Type B pancreatic cell (in vitro differentiated cells): ENCODE measurements at regions not wholly inside any gene's neighbourhood (a gene's known extent, or its start where the extent isn't known, plus 50 kb on each side); places are given as distances from the start of the nearest gene placed in this dataset.
A peak's percentile ranks its signal among the peaks of the same experiment; 100 is the strongest.

Source experiments
- DNase-seq: peaks from one replicate; pipeline ENCODE4 v3.0.0; 2021; ENCODE audit warnings: mixed read lengths; ENCODE audit not compliant: unreplicated experiment; ENCODE audit errors: extremely low spot score
- H3K27ac Mint-ChIP-seq: 2 replicates; pipeline ENCODE4 v1.8.0; 2021; ENCODE audit warnings: mild to moderate bottlenecking, mixed read lengths
- H3K27me3 Mint-ChIP-seq: 2 replicates; pipeline ENCODE4 v1.8.0; 2021; ENCODE audit warnings: mixed read lengths
- H3K36me3 Mint-ChIP-seq: 2 replicates; pipeline ENCODE4 v1.8.0; 2021; ENCODE audit warnings: mixed read lengths
- H3K4me1 Mint-ChIP-seq: one replicate; pipeline ENCODE4 v1.8.0; 2021; ENCODE audit warnings: mixed read lengths; ENCODE audit not compliant: unreplicated experiment
- H3K4me3 Mint-ChIP-seq: 2 replicates; pipeline ENCODE4 v1.8.0; 2021; ENCODE audit warnings: mild to moderate bottlenecking, mixed read lengths
- H3K9me3 Mint-ChIP-seq: 2 replicates; pipeline ENCODE4 v1.8.0; 2021; ENCODE audit warnings: mixed read lengths
- TF ChIP-seq, protein P1 (sequence below): fragments of 200-600 bp; sonication (generic); conservative IDR thresholded peaks from 2 replicates; pipeline ENCODE4 v1.5.0; 2021; ENCODE audit warnings: antibody characterized with exemption, mild to moderate bottlenecking

DNA sequence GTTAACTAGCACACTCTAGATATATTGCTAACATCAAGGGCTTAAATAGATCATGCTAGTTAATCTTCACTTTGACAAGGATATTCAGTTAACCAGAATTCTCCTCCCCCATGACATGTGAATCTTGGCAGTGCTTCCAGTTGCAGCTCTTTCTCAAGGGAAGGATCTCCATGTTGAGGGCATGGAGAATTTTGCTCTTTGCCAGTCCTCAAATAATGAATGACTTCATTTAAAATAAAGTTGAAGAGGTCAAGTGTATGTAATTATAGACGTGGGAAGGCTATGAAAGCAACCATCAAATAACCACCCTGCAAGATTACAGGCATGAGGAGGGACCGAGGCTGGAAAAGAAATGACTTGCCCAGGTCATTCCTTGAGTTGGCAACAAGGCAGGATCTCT, 87.3 kb upstream of the CPEB2 start:
- no peaks in the 10 kb centered on the region for H3K4me1 Mint-ChIP-seq
- TF ChIP-seq, protein P1, sequence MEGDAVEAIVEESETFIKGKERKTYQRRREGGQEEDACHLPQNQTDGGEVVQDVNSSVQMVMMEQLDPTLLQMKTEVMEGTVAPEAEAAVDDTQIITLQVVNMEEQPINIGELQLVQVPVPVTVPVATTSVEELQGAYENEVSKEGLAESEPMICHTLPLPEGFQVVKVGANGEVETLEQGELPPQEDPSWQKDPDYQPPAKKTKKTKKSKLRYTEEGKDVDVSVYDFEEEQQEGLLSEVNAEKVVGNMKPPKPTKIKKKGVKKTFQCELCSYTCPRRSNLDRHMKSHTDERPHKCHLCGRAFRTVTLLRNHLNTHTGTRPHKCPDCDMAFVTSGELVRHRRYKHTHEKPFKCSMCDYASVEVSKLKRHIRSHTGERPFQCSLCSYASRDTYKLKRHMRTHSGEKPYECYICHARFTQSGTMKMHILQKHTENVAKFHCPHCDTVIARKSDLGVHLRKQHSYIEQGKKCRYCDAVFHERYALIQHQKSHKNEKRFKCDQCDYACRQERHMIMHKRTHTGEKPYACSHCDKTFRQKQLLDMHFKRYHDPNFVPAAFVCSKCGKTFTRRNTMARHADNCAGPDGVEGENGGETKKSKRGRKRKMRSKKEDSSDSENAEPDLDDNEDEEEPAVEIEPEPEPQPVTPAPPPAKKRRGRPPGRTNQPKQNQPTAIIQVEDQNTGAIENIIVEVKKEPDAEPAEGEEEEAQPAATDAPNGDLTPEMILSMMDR, result no peak
- no peak for DNase-seq

GRCh38 chr4:14916554-14917297, 85.6 kb upstream of the CPEB2 start:
- Mint-ChIP-seq H3K27ac (peak overlapping the region; percentile 78), H3K27me3 (no peaks in the 10 kb centered on the region), H3K36me3 (no peaks in the 10 kb centered on the region), H3K9me3 (peaks cover 6% of the 10 kb centered on the region), H3K4me3 (no peak overlapping the region), H3K4me1 (no peaks in the 10 kb centered on the region)
- no peak for DNase-seq
- TF ChIP-seq, protein P1, result no peak

More for the DNA sequence above, 87.3 kb upstream of the CPEB2 start:
- Mint-ChIP-seq H3K27ac (no peak overlapping the region), H3K9me3 (peaks cover 5% of the 10 kb centered on the region), H3K36me3 (no peaks in the 10 kb centered on the region), H3K27me3 (no peaks in the 10 kb centered on the region), H3K4me3 (no peak overlapping the region)

GRCh38 chr4:14917298-14917633, 85.0 kb upstream of the CPEB2 start:
- peak overlapping the region; percentile 78 for H3K27ac Mint-ChIP-seq
- H3K4me3 Mint-ChIP-seq, result no peak overlapping the region
- H3K36me3 Mint-ChIP-seq, result no peaks in the 10 kb centered on the region
- DNase-seq, result no peak
- TF ChIP-seq, protein P1, result no peak
- no peaks in the 10 kb centered on the region for H3K4me1 Mint-ChIP-seq
- H3K27me3 Mint-ChIP-seq, result no peaks in the 10 kb centered on the region
- peaks cover 6% of the 10 kb centered on the region for H3K9me3 Mint-ChIP-seq

DNA sequence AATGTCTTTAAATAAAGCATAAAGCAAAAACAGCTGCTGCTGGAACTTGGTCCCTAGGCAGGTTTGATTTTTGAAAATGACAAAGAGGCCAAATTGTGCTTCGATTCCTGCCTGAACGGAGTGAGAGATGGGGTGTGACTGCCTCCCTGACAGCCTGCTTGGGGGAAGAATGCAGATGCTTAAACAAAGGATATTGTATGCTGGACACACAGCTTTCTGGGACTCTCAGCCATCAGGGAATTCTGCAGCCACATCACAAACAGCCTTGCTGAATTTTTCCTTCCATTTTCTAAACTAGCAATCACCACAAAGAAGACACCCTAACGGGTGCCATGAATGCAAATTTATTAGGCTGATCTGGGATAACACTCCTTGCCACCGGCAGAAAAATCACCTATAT, 83.9 kb upstream of the CPEB2 start:
- DNase-seq, result no peak

GRCh38 chr4:14919785-14920184, 82.5 kb upstream of the CPEB2 start:
- TF ChIP-seq, protein P1, result no peak
- H3K27me3 Mint-ChIP-seq, result no peaks in the 10 kb centered on the region
- no peaks in the 10 kb centered on the region for H3K36me3 Mint-ChIP-seq

More for the DNA sequence above, 83.9 kb upstream of the CPEB2 start:
- no peaks in the 10 kb centered on the region for H3K27me3 Mint-ChIP-seq
- no peaks in the 10 kb centered on the region for H3K4me1 Mint-ChIP-seq
- no peaks in the 10 kb centered on the region for H3K36me3 Mint-ChIP-seq
- TF ChIP-seq, protein P1, result no peak
- peaks cover 6% of the 10 kb centered on the region for H3K9me3 Mint-ChIP-seq
- no peak overlapping the region for H3K4me3 Mint-ChIP-seq
- no peak overlapping the region for H3K27ac Mint-ChIP-seq

DNA sequence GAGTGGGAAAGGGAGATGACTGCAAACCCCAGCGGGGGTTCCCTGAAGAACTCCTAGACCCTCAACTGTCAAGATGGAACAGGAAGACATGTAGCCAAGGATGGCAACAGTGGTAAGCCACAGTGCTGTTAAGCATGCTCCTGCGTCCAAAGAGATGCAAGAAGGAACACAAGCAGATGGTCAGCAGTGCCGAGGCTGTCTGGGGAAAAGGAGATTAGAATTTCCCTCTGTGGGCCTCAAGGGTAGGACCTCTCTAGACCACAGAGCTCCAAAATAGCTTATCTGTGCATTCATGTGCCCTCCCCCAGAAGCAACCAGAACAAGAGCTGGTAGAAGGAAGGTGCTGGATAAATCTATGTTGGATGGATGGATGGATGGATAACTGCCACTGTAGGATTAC, 82.0 kb upstream of the CPEB2 start:
- Mint-ChIP-seq H3K4me1 (no peaks in the 10 kb centered on the region), H3K36me3 (no peaks in the 10 kb centered on the region), H3K9me3 (peaks cover 6% of the 10 kb centered on the region), H3K27me3 (no peaks in the 10 kb centered on the region), H3K27ac (no peak overlapping the region), H3K4me3 (no peak overlapping the region)
- no peak for DNase-seq
- TF ChIP-seq, protein P1, result no peak

More at GRCh38 chr4:14919785-14920184, 82.5 kb upstream of the CPEB2 start:
- no peak overlapping the region for H3K27ac Mint-ChIP-seq
- no peak for DNase-seq
- H3K4me1 Mint-ChIP-seq, result no peaks in the 10 kb centered on the region
- no peak overlapping the region for H3K4me3 Mint-ChIP-seq
- peaks cover 6% of the 10 kb centered on the region for H3K9me3 Mint-ChIP-seq
